Panc1 (cell line): ENCODE measurements at regions not wholly inside any gene's neighbourhood (a gene's known extent, or its start where the extent isn't known, plus 50 kb on each side); places are given as distances from the start of the nearest gene placed in this dataset.

ENCODE experiments used
- CTCF ChIP-seq: fragments of 450-650 bp; IDR thresholded peaks from 2 replicates; pipeline ENCODE4 v1.5.1; 2017; ENCODE audit warnings: mild to moderate bottlenecking
- POLR2AphosphoS5 ChIP-seq: IDR thresholded peaks from 2 replicates; pipeline ENCODE4 v1.6.1; 2012; ENCODE audit warnings: mild to moderate bottlenecking, low read depth, low read length, moderate library complexity
- REST ChIP-seq, 2 experiments: IDR thresholded peaks; 2 replicates each; pipeline ENCODE4 v1.6.1; 2011 to 2012; ENCODE audit warnings: low read depth in 2 of 2, control low read depth in 1 of 2, low read length in 1 of 2, mild to moderate bottlenecking in 1 of 2, moderate library complexity in 1 of 2; ENCODE audit not compliant: insufficient read depth in 1 of 2
- SIN3A ChIP-seq: IDR thresholded peaks from 2 replicates; pipeline ENCODE4 v1.6.1; 2012; ENCODE audit warnings: low read depth, mild to moderate bottlenecking, low read length, moderate library complexity, borderline replicate concordance; ENCODE audit not compliant: insufficient read depth
- TCF7L2 ChIP-seq: IDR thresholded peaks from 2 replicates; pipeline ENCODE4 v1.6.1; 2011; ENCODE audit warnings: mild to moderate bottlenecking, low read depth, low read length, inconsistent platforms

- TF ChIP-seq CTCF, result no peak
- no peak for TF ChIP-seq POLR2AphosphoS5
- no peak for TF ChIP-seq TCF7L2
- TF ChIP-seq REST (IDR thresholded peaks at IDR 0.05; ENCODE audit: insufficient read depth in 1 of 2, low read depth in 2 of 2, low read length in 1 of 2), result no peak
- no peak for TF ChIP-seq SIN3A
These were observed 223.5 kb upstream of the SYT10 start for GRCh38 chr12:33663000-33663654.
